ENCODE measurements at regions not wholly inside any gene's neighbourhood (a gene's known extent, or its start where the extent isn't known, plus 50 kb on each side); places are given as distances from the start of the nearest gene placed in this dataset.

GRCh38 chr10:8137726-8138125 lies 83.2 kb downstream of the GATA3 start:
- H3K27me3 ChIP-seq, result no peaks in the 10 kb centered on the region
- H3K9me3 ChIP-seq, result no peaks in the 10 kb centered on the region
- H3K4me3 ChIP-seq (ENCODE audit: low read depth, low read length), result no peak overlapping the region
- H3K4me1 ChIP-seq, result peaks cover 6% of the 10 kb centered on the region
- TF ChIP-seq CTCF (IDR thresholded peaks at IDR 0.05; ENCODE audit: low read depth, low read length), result no peak
- no peaks in the 10 kb centered on the region for H3K36me3 ChIP-seq
- DNase-seq, result no peak

- H3K9me3 ChIP-seq, result no peaks in the 10 kb centered on the region; the same call in 1 of the 2 replicates
- TF ChIP-seq CTCF (IDR thresholded peaks at IDR 0.05; ENCODE audit: low read depth, low read length), result no peak
- H3K36me3 ChIP-seq, result no peaks in the 10 kb centered on the region
- H3K4me1 ChIP-seq, result peaks cover 6% of the 10 kb centered on the region
- no peak overlapping the region for H3K4me3 ChIP-seq (ENCODE audit: low read depth, low read length)
- DNase-seq, result no peak
- no peaks in the 10 kb centered on the region for H3K27me3 ChIP-seq
Observed at GRCh38 chr10:8138471-8138870, 84.0 kb downstream of the GATA3 start.

- no peaks in the 10 kb centered on the region for H3K27me3 ChIP-seq
- TF ChIP-seq CTCF (IDR thresholded peaks at IDR 0.05; ENCODE audit: low read depth, low read length), result no peak
- H3K36me3 ChIP-seq, result no peaks in the 10 kb centered on the region
- peaks cover 7% of the 10 kb centered on the region for H3K4me1 ChIP-seq
- H3K9me3 ChIP-seq, result no peaks in the 10 kb centered on the region; the same call in 1 of the 2 replicates
- no peak overlapping the region for H3K4me3 ChIP-seq (ENCODE audit: low read depth, low read length)
- DNase-seq, result no peak
Observed at GRCh38 chr10:8144496-8144895, 90.0 kb downstream of the GATA3 start.

- TF ChIP-seq CTCF (IDR thresholded peaks at IDR 0.05; ENCODE audit: low read depth, low read length), result no peak
- no peaks in the 10 kb centered on the region; the same call in 1 of the 2 replicates for H3K9me3 ChIP-seq
Observed at GRCh38 chr10:8146650-8147049, 92.2 kb downstream of the GATA3 start.

GRCh38 chr10:8149991-8150390 lies 95.5 kb downstream of the GATA3 start:
- Histone ChIP-seq H3K9me3 (no peaks in the 10 kb centered on the region), H3K4me3 (ENCODE audit: low read depth, low read length) (no peak overlapping the region), H3K27me3 (no peaks in the 10 kb centered on the region), H3K4me1 (no peaks in the 10 kb centered on the region; the same call in 1 of the 2 replicates), H3K36me3 (no peaks in the 10 kb centered on the region)
- no peak for DNase-seq
- TF ChIP-seq CTCF (IDR thresholded peaks at IDR 0.05; ENCODE audit: low read depth, low read length), result no peak

More at GRCh38 chr10:8146650-8147049, 92.2 kb downstream of the GATA3 start:
- DNase-seq, result no peak
- H3K36me3 ChIP-seq, result no peaks in the 10 kb centered on the region
- H3K4me1 ChIP-seq, result peaks cover 7% of the 10 kb centered on the region
- H3K27me3 ChIP-seq, result no peaks in the 10 kb centered on the region
- no peak overlapping the region for H3K4me3 ChIP-seq (ENCODE audit: low read depth, low read length)

- no peaks in the 10 kb centered on the region for H3K27me3 ChIP-seq
- DNase-seq, result no peak
- H3K4me1 ChIP-seq, result no peaks in the 10 kb centered on the region; the same call in 1 of the 2 replicates
- no peaks in the 10 kb centered on the region for H3K36me3 ChIP-seq
- H3K4me3 ChIP-seq (ENCODE audit: low read depth, low read length), result no peak overlapping the region
- no peak for TF ChIP-seq CTCF (IDR thresholded peaks at IDR 0.05; ENCODE audit: low read depth, low read length)
- H3K9me3 ChIP-seq, result no peaks in the 10 kb centered on the region
Observed at GRCh38 chr10:8150401-8150905, 96.0 kb downstream of the GATA3 start.
